ENCODE measurements at regions not wholly inside any gene's neighbourhood (a gene's known extent, or its start where the extent isn't known, plus 50 kb on each side); places are given as distances from the start of the nearest gene placed in this dataset.
A peak's percentile ranks its signal among the peaks of the same experiment; 100 is the strongest.

DNA sequence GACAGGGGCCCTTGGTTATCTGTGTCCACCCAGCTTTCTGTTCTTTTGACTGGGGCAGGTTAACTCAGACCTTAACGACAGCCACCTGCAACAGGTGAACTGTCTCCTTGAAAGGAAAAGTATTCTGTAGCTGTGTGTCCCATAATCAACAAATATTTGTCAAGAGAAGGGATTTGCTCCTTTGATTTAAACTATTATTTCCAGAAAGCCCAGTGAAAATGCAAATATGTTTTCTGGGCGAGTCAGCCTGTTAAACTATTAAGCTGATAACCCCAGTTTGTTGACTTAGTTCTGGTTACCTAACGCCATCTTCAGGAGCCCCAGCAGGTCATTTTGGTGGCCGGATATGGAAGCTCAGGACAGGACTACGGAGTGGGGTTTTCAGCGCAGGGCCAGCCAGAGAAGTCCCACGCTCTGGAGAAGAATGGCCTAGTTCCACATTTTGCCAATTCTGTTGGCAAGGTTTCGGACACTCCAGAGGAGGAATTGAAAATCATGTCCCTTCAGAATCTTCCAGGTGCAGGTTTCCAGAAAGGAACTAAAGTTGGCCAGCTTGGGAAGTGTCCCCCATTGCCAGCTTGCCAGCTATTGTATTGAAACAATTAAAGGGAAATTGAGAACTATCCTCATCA, 54.5 kb downstream of the ADRA2A start:
- TF ChIP-seq, protein P1, sequence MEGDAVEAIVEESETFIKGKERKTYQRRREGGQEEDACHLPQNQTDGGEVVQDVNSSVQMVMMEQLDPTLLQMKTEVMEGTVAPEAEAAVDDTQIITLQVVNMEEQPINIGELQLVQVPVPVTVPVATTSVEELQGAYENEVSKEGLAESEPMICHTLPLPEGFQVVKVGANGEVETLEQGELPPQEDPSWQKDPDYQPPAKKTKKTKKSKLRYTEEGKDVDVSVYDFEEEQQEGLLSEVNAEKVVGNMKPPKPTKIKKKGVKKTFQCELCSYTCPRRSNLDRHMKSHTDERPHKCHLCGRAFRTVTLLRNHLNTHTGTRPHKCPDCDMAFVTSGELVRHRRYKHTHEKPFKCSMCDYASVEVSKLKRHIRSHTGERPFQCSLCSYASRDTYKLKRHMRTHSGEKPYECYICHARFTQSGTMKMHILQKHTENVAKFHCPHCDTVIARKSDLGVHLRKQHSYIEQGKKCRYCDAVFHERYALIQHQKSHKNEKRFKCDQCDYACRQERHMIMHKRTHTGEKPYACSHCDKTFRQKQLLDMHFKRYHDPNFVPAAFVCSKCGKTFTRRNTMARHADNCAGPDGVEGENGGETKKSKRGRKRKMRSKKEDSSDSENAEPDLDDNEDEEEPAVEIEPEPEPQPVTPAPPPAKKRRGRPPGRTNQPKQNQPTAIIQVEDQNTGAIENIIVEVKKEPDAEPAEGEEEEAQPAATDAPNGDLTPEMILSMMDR (IDR thresholded peaks at IDR 0.05), result no peak; the same call in 1 of the 2 replicates

DNA sequence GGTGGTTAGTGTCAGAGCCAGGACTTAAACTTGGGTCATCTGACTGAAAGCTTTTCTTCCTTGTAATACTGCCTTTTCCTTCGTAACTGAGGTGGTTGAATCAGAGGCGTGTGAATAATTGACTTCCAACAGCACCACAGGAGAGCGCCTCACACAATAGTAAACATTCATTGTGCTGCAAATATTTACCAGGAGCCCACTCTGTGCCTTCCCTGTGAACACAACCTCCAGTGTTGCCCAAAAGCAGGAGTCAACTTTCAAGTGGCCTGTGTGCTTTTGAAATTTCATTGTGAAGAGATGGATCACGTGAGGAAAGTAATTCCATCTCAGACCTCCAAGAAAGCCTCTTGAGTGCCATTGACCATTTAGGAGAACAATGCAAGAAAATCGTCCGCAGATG, 60.2 kb downstream of the ADRA2A start:
- TF ChIP-seq, protein P1 (IDR thresholded peaks at IDR 0.05), result no peak

DNA sequence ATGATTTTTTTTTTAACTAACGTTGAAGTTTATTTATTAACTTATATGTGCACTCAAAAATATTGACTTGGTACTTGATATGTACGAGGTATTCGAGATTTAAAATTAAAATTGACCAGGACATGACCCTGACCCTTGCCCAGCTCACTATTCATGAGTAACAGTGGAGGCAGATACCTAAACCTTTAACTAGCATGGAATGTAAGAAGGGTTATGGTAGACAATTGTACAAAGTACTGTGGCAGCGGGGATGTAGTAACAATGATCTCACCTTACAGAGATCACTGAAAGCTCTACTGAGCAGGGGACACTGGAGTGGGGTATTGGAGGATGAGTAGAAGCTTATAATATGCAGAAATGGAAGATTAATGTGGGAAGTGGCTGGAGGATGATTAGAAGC, 60.8 kb downstream of the ADRA2A start:
- TF ChIP-seq, protein P1 (IDR thresholded peaks at IDR 0.05), result no peak

DNA sequence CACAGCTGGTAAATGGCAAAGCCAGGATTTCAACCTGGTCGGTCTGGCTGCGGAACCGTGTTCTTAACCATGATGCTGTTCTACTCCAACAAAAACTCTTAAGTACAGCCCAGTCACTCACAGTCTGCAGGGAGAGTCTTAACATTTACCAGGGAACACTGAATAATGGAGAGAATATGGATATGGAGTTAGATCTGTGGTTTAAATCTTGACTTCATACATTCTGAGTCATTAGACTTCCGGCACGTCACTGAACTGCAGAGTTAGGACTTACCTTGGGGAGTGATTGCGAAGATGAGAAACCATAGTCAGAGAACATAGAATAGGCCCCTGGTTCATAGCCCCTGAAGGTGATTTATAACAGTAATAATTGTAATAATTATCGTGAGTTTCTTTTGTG, 61.7 kb downstream of the ADRA2A start:
- TF ChIP-seq, protein P1 (IDR thresholded peaks at IDR 0.05), result no peak

DNA sequence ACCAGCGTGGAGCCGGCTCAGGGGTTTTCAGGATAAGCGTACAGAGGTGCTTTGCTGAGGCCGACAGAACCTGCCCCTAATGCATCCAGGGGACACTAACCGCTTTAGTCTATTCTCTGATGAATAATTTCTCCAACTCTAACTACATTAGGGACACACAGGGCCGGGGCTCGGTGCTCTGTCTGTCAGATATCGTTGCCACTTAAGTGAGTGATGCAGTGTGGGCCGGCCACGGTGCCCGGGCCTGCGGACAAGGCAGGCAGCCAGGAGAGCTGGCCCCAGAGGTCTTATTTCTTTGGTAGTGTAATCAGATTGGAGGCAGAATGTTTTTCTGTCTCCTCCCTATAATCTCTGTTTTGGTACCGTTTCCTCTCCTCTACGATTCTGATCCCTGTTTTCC, 62.7 kb downstream of the ADRA2A start:
- TF ChIP-seq, protein P1 (IDR thresholded peaks at IDR 0.05), result no peak

DNA sequence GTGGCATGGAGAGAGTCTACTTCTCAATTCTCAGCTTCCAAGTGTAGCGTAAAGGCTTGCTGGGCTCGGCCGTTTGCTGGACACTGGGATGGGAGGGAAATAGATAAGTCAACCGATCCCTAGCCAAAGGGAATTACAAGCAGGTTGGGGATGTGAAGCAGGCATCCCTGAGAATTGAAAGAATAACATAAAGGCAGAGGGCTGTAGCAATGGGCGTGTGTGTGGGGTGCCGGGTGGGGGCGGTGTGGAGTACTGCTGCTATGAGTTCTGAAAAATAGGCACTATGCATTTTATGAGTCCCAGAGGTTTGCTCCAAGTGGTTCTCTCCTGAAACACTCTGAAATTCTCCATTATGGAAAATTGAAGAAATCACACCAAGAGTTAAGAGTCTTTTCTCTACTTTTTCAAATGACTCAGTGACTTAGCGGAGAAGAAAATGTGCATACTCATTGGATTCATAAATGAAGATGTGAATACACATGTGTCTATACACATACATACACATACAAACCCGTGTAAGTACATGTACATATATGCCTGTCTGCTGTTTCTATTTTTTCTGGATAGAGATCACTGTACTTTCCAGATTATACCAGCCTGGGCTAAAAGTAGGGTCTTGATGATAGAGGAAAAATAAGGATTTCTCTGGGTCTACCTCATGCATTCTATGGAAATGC, 65.4 kb downstream of the ADRA2A start:
- TF ChIP-seq, protein P1 (IDR thresholded peaks at IDR 0.05), result 0 out of 2 replicates have a peak, but pooled peaks have one; percentile 11

DNA sequence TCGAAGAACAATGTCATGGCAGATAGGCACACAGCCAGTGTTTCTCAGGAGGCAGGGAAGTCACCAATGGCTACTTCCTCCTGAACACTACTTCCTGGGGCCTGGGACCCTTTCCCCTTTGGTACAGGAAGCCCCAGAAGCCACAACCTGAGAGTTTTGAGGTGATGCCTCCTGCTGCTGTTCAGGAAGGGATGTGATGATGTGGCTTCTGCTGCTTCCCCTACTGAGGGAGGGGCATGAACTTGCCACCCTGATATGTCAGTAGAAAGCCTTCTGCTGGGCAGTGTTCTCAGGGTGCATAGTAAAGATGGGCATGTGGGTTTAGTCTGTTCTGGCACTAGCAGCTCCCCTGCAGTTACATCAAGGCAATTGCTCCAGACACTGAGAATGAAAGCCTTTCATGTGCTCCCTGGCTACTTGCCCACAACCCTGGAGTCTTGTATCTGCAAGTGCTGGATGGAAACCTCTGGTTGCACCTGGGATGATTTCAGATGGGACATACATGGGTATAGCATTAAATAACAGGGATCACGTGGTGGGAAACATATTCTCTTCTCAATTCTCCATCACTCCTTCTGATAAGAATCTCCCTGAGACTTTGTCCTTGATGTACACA, 69.3 kb downstream of the ADRA2A start:
- TF ChIP-seq, protein P1 (IDR thresholded peaks at IDR 0.05), result no peak

All from LNCAP (cell line).